ENCODE measurements at regions not wholly inside any gene's neighbourhood (a gene's known extent, or its start where the extent isn't known, plus 50 kb on each side); places are given as distances from the start of the nearest gene placed in this dataset.

DNA sequence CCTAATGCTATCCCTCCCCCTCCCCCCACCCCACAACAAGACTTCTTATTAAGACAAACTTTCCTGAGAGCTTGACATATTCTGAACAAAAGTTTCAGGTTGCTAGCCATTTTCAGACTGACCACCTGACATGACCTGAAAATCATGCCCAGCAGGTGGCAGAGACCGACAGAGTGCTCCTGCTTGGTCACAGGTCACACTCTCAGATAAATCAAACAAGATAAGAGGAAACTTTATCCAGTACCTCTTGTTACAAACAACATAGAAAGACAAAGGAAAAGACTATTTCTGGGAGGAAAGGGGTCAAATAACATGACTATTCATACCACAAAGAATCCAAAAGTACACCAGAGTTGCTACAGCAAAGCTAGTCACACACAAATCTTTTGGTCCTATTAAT, 107.4 kb downstream of the TMEM200C start:
- no peaks in the 10 kb centered on the region for H3K36me3 ChIP-seq (ENCODE audit: control insufficient read depth, insufficient read depth, low read length)
- FAIRE-seq (no peak), DNase-seq (ENCODE audit: low read depth) (no peak)
- H3K27me3 ChIP-seq (ENCODE audit: control insufficient read depth, insufficient read depth, low read length), result no peaks in the 10 kb centered on the region
- no peak for TF ChIP-seq CTCF (IDR thresholded peaks at IDR 0.05; ENCODE audit: insufficient read depth, low read length, severe bottlenecking)
- H3K4me3 ChIP-seq (ENCODE audit: low read depth, low read length), result no peak overlapping the region

GRCh38 chr18:5779922-5780321, 115.4 kb downstream of the TMEM200C start:
- H3K4me3 ChIP-seq (ENCODE audit: low read depth, low read length), result no peak overlapping the region
- H3K27me3 ChIP-seq (ENCODE audit: control insufficient read depth, insufficient read depth, low read length), result no peaks in the 10 kb centered on the region
- FAIRE-seq (no peak), DNase-seq (ENCODE audit: low read depth) (no peak)
- TF ChIP-seq CTCF (IDR thresholded peaks at IDR 0.05; ENCODE audit: insufficient read depth, low read length, severe bottlenecking), result no peak
- no peaks in the 10 kb centered on the region for H3K36me3 ChIP-seq (ENCODE audit: control insufficient read depth, insufficient read depth, low read length)

DNA sequence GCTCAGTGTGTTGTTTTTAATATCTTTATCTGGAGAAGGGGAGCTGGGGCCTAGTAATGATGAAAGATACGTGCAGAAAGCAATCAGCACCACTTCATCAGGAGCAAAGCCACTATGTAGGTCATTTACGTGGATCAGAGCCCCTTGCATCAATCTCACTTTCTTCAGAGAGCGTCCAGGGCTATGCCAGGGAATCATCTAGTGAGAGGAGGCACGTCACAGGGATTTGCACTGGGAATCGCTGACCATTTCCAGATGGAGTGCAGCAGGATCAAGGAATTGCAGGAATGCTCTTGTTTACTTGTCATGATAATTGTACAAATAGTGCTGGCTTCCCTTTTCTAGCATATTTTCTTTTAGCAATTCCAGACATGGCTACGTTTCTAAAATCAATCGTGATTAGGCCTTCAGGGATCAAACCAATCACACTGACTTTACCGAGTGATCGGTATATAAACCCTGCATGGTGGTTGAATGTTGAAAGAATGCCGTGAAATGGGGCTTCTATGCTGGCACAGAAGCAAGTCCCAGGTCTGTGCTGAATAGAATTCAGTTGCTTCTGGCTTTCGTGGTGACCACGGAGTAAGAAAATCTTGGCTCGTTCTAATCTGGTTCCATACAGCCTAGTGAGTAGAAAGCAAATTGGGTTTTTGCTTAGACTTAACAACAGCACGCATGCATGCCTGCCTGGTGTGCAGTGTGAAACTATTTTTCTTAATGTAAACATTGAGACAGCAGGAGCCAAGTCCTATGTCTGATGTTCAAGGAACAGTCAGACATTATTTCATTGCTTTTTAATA, 122.8 kb downstream of the TMEM200C start:
- no peak overlapping the region for H3K4me3 ChIP-seq (ENCODE audit: low read depth, low read length)
- no peaks in the 10 kb centered on the region for H3K27me3 ChIP-seq (ENCODE audit: control insufficient read depth, insufficient read depth, low read length)
- no peak for TF ChIP-seq CTCF (IDR thresholded peaks at IDR 0.05; ENCODE audit: insufficient read depth, low read length, severe bottlenecking)
- no peak for DNase-seq (ENCODE audit: low read depth)
- no peak for FAIRE-seq
- H3K36me3 ChIP-seq (ENCODE audit: control insufficient read depth, insufficient read depth, low read length), result no peaks in the 10 kb centered on the region

DNA sequence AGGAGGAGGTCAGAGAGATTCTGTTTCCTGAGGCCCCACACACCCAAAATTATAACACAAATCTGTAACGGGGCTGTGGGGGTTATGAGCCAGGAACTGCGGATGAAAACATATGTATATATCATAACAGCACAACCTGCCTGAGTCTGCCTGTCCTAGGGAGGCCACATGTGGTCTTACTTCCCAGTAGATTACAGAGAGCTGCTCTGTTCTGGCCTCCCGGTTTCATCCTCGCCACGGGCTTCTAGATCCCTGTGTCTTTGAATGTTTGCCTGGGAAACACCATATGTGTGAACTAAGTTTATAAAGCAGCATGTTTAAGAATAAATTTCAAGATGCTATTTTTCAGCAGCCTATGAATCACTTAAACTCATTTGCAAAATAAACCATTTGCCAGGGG, 124.0 kb downstream of the TMEM200C start:
- H3K27me3 ChIP-seq (ENCODE audit: control insufficient read depth, insufficient read depth, low read length), result no peaks in the 10 kb centered on the region
- H3K4me3 ChIP-seq (ENCODE audit: low read depth, low read length), result no peak overlapping the region
- FAIRE-seq, result no peak
- no peak for DNase-seq (ENCODE audit: low read depth)
- no peak for TF ChIP-seq CTCF (IDR thresholded peaks at IDR 0.05; ENCODE audit: insufficient read depth, low read length, severe bottlenecking)
- no peaks in the 10 kb centered on the region for H3K36me3 ChIP-seq (ENCODE audit: control insufficient read depth, insufficient read depth, low read length)

- FAIRE-seq (no peak), DNase-seq (ENCODE audit: low read depth) (no peak)
- no peak overlapping the region for H3K4me3 ChIP-seq (ENCODE audit: low read depth, low read length)
- H3K36me3 ChIP-seq (ENCODE audit: control insufficient read depth, insufficient read depth, low read length), result no peaks in the 10 kb centered on the region
- H3K27me3 ChIP-seq (ENCODE audit: control insufficient read depth, insufficient read depth, low read length), result no peaks in the 10 kb centered on the region
- TF ChIP-seq CTCF (IDR thresholded peaks at IDR 0.05; ENCODE audit: insufficient read depth, low read length, severe bottlenecking), result no peak
These were observed 125.1 kb downstream of the TMEM200C start for GRCh38 chr18:5770176-5770575.

- FAIRE-seq (no peak), DNase-seq (ENCODE audit: low read depth) (no peak)
- no peaks in the 10 kb centered on the region for H3K27me3 ChIP-seq (ENCODE audit: control insufficient read depth, insufficient read depth, low read length)
- H3K36me3 ChIP-seq (ENCODE audit: control insufficient read depth, insufficient read depth, low read length), result no peaks in the 10 kb centered on the region
- no peak for TF ChIP-seq CTCF (IDR thresholded peaks at IDR 0.05; ENCODE audit: insufficient read depth, low read length, severe bottlenecking)
- H3K4me3 ChIP-seq (ENCODE audit: low read depth, low read length), result no peak overlapping the region
These were observed 126.9 kb downstream of the TMEM200C start for GRCh38 chr18:5768454-5768853.
